Osteocyte (in vitro differentiated cells): ENCODE measurements at regions not wholly inside any gene's neighbourhood (a gene's known extent, or its start where the extent isn't known, plus 50 kb on each side); places are given as distances from the start of the nearest gene placed in this dataset.

Experiments
- DNase-seq: peaks from one replicate; pipeline ENCODE4 v3.0.0; 2021; ENCODE audit warnings: mixed read lengths; ENCODE audit not compliant: unreplicated experiment; ENCODE audit errors: extremely low spot score
- H3K27ac Mint-ChIP-seq: one replicate; pipeline ENCODE4 v1.8.0; 2021; ENCODE audit warnings: mild to moderate bottlenecking, mixed read lengths; ENCODE audit not compliant: unreplicated experiment
- H3K27me3 Mint-ChIP-seq: one replicate; pipeline ENCODE4 v1.8.0; 2021; ENCODE audit warnings: mixed read lengths; ENCODE audit not compliant: unreplicated experiment
- H3K36me3 Mint-ChIP-seq: one replicate; pipeline ENCODE4 v1.8.0; 2021; ENCODE audit warnings: mixed read lengths; ENCODE audit not compliant: unreplicated experiment
- H3K4me1 Mint-ChIP-seq: one replicate; pipeline ENCODE4 v1.8.0; 2021; ENCODE audit warnings: mixed read lengths; ENCODE audit not compliant: unreplicated experiment
- H3K4me3 Mint-ChIP-seq: one replicate; pipeline ENCODE4 v1.8.0; 2021; ENCODE audit warnings: mild to moderate bottlenecking, moderate library complexity, mixed read lengths; ENCODE audit not compliant: unreplicated experiment
- H3K9me3 Mint-ChIP-seq: one replicate; pipeline ENCODE4 v1.8.0; 2021; ENCODE audit warnings: mixed read lengths; ENCODE audit not compliant: unreplicated experiment
- TF ChIP-seq, protein P1 (sequence below): fragments of 200-600 bp; sonication (generic); IDR thresholded peaks from 2 replicates; pipeline ENCODE4 v1.5.0; 2021; ENCODE audit warnings: antibody characterized with exemption, mild to moderate bottlenecking, moderate library complexity

DNA sequence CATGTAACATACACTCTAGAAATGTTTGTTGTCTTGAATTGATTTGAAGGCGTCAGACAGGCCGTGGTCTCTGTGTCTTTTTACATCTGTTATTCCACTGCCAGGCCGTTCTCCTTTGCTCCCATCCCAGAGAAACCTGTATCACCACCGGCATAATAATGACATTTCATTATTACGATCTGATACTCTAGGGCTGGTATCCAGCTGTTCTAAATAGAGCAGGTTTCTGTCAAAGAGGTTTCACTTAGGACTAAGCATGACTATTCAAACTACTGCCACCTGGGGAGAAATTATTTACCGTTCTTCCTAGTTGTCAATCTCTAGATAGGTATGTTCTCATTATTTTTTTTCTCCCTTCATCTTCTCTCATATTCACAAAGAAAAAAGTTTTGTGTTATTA lies 1016.2 kb upstream of the EEF2KMT start:
- peaks cover 50% of the 10 kb centered on the region for H3K9me3 Mint-ChIP-seq
- no peak overlapping the region for H3K4me3 Mint-ChIP-seq
- H3K27me3 Mint-ChIP-seq, result no peaks in the 10 kb centered on the region
- no peaks in the 10 kb centered on the region for H3K36me3 Mint-ChIP-seq
- no peak overlapping the region for H3K27ac Mint-ChIP-seq
- DNase-seq, result no peak
- H3K4me1 Mint-ChIP-seq, result no peaks in the 10 kb centered on the region
- TF ChIP-seq, protein P1, sequence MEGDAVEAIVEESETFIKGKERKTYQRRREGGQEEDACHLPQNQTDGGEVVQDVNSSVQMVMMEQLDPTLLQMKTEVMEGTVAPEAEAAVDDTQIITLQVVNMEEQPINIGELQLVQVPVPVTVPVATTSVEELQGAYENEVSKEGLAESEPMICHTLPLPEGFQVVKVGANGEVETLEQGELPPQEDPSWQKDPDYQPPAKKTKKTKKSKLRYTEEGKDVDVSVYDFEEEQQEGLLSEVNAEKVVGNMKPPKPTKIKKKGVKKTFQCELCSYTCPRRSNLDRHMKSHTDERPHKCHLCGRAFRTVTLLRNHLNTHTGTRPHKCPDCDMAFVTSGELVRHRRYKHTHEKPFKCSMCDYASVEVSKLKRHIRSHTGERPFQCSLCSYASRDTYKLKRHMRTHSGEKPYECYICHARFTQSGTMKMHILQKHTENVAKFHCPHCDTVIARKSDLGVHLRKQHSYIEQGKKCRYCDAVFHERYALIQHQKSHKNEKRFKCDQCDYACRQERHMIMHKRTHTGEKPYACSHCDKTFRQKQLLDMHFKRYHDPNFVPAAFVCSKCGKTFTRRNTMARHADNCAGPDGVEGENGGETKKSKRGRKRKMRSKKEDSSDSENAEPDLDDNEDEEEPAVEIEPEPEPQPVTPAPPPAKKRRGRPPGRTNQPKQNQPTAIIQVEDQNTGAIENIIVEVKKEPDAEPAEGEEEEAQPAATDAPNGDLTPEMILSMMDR, result no peak

DNA sequence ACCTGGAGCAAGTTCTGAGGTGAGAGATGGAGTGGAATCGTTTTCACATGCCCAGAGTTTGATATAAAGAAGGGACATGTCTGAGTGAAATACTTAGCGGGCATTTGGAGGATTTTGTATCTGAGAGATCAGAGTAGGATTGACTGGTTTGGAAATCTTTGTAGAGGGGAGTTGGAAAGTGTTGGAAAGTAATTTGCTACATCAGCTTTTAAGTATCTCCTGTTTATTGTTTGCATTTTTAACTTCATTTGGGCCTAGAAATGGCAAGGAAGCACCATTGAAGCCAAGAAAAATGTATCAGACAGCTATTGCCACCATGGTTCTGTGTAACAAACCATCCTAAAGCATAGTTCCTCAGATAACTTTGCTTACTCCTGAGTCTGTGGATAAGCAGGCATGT lies 1015.1 kb upstream of the EEF2KMT start:
- no peaks in the 10 kb centered on the region for H3K27me3 Mint-ChIP-seq
- H3K36me3 Mint-ChIP-seq, result no peaks in the 10 kb centered on the region
- TF ChIP-seq, protein P1, result no peak
- H3K9me3 Mint-ChIP-seq, result peaks cover 47% of the 10 kb centered on the region
- H3K4me3 Mint-ChIP-seq, result no peak overlapping the region
- no peaks in the 10 kb centered on the region for H3K4me1 Mint-ChIP-seq
- DNase-seq, result no peak
- no peak overlapping the region for H3K27ac Mint-ChIP-seq

DNA sequence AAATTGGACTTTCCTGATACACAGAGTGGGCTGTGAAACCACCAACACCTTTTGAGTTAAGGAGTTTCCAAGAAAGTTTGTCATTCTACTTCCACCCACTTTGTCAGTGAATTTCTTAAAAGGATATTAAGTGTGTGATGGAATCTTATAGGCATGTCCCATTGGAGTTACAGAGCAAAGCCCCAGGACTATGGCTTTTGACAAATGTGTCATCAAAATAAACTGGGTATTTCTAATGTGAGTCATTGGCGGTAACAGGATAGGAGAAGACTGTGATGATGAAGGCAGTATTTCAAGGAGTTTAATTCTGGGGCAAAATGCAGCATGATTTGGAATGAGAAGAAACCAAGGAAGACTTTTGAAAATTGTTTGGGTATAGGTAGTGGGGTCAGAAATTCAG lies 1013.8 kb upstream of the EEF2KMT start:
- TF ChIP-seq, protein P1, result no peak
- no peak for DNase-seq
- H3K4me3 Mint-ChIP-seq, result no peak overlapping the region
- H3K9me3 Mint-ChIP-seq, result peaks cover 45% of the 10 kb centered on the region
- no peaks in the 10 kb centered on the region for H3K36me3 Mint-ChIP-seq
- H3K27ac Mint-ChIP-seq, result no peak overlapping the region
- no peaks in the 10 kb centered on the region for H3K4me1 Mint-ChIP-seq
- H3K27me3 Mint-ChIP-seq, result no peaks in the 10 kb centered on the region

DNA sequence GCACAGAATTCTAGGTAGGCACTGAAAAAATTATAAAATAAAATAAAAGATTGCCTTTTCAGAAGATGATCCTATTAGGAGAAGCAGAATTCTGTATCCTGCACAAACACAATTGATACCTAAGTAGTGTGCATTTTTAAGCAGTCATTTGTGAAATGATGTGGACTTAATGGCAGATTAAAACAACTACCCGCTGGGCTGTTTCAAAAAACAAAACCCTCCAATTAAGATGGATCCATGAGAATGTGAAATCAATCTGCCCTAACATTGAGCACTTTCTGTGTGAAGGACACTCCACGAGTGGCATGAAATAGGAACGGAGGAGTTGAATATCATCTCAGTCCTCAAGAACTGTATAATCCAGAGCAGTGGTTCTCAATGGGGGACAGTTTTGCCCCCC lies 1012.8 kb upstream of the EEF2KMT start:
- Mint-ChIP-seq H3K36me3 (no peaks in the 10 kb centered on the region), H3K9me3 (peaks cover 45% of the 10 kb centered on the region), H3K27me3 (no peaks in the 10 kb centered on the region), H3K4me3 (no peak overlapping the region), H3K27ac (no peak overlapping the region), H3K4me1 (no peaks in the 10 kb centered on the region)
- TF ChIP-seq, protein P1, result no peak
- no peak for DNase-seq

DNA sequence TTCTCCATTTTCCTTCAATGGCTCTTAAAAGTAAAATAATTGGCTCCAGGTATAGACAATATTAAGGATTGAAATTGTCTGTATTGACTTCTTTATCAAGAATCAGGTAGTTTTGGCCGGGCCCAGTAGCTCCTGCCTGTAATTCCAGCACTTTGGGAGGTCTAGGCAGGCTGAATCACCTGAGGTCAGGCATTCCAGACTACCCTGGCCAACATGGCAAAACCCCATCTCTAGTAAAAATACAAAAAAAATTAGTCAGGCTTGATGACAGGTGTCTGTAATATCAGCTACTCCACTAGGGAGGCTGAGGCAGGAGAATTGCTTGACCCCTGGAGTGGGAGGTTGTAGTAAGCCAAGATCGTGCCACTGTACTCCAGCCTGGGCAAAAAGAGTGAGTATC lies 1008.5 kb upstream of the EEF2KMT start:
- H3K36me3 Mint-ChIP-seq, result no peaks in the 10 kb centered on the region
- TF ChIP-seq, protein P1, result no peak
- no peak for DNase-seq
- H3K27me3 Mint-ChIP-seq, result no peaks in the 10 kb centered on the region
- H3K4me1 Mint-ChIP-seq, result no peaks in the 10 kb centered on the region
- no peak overlapping the region for H3K4me3 Mint-ChIP-seq
- H3K27ac Mint-ChIP-seq, result no peak overlapping the region
- peaks cover 35% of the 10 kb centered on the region for H3K9me3 Mint-ChIP-seq
